ENCODE measurements at regions not wholly inside any gene's neighbourhood (a gene's known extent, or its start where the extent isn't known, plus 50 kb on each side); places are given as distances from the start of the nearest gene placed in this dataset.

DNA sequence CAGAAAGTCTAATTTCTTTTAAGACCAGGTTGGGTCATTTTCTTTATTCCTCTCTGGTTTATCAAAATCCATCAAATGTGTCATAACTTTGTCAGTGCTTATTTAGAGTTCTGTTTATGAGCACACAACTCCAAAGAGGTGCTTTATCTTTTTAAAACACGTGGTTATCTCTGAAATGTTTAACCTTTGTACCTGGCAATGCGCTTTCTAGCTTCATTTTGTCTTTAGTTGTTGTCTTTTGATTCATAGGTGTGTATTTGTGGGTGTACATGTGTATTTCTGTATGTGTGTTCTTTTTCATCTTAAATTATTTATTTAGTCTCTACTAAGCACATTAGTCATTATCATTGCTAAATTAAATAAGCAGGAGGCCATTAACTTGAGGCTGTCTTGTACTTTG, 251.4 kb downstream of the JRKL start (continued):
- no peak for TF ChIP-seq E4F1 (IDR thresholded peaks at IDR 0.05; ENCODE audit: borderline replicate concordance, partially characterized antibody)
- no peak for TF ChIP-seq TAF1 (IDR thresholded peaks at IDR 0.05; ENCODE audit: borderline replicate concordance, low read depth, low read length)
- no peak for TF ChIP-seq EP300 (IDR thresholded peaks at IDR 0.05; ENCODE audit: borderline replicate concordance in 1 of 2, control insufficient read depth in 1 of 2, low read depth in 2 of 2, low read length in 2 of 2)

GRCh38 chr11:96642583-96642982, 252.8 kb downstream of the JRKL start:
- H3K27me3 ChIP-seq (replicated peaks in 1 of 2; ENCODE audit: control insufficient read depth in 2 of 2, insufficient read depth in 2 of 2, low read length in 1 of 2), result no peaks in the 10 kb centered on the region
- H3K4me2 ChIP-seq (ENCODE audit: control insufficient read depth, insufficient read depth), result no peak overlapping the region
- CTCF ChIA-PET, result interaction anchor here (1.5 kb wide), 1 partner anchor 10 kb away, joined by 5 read pairs; no protein-coding TSS in a partner anchor
- SMC1A ChIA-PET (ENCODE audit: uncharacterized antibody, unreplicated experiment), result no interaction called here
- no peak overlapping the region for H3K4me3 ChIP-seq
- no peak for DNase-seq (ENCODE audit: low read depth, low spot score)
- no peaks in the 10 kb centered on the region for H3K4me1 ChIP-seq (ENCODE audit: control insufficient read depth, insufficient read depth, low read length)
- H3K27ac ChIP-seq (ENCODE audit: control insufficient read depth, insufficient read depth), result no peak overlapping the region
- POLR2A ChIA-PET, result no interaction called here
- 32% methylated on average over 1 of the region's 1 CpG for WGBS (ENCODE audit: insufficient coverage, insufficient replicate concordance, low lambda C conversion rate, missing lambda C conversion rate)
- H2AFZ ChIP-seq (ENCODE audit: control insufficient read depth, low read depth, low read length), result no peak overlapping the region
- intact Hi-C loops (cut with micrococcal nuclease; ENCODE audit: unreplicated experiment), result no loop called here
- RAD21 ChIA-PET (ENCODE audit: unreplicated experiment), result interaction anchor here (1.2 kb wide), 1 partner anchor 179 kb away, joined by 3 read pairs; no protein-coding TSS in a partner anchor
- no peak overlapping the region for H3K9ac ChIP-seq (ENCODE audit: control insufficient read depth, insufficient read depth, low read length)
- no TSS peak for BruUV-seq (replicated peaks)
- no peak for ATAC-seq
- no peak for TF ChIP-seq MYC (IDR thresholded peaks at IDR 0.05; ENCODE audit: insufficient read depth, insufficient read length, insufficient replicate concordance, low read length, severe bottlenecking)
- TF ChIP-seq, protein P1, sequence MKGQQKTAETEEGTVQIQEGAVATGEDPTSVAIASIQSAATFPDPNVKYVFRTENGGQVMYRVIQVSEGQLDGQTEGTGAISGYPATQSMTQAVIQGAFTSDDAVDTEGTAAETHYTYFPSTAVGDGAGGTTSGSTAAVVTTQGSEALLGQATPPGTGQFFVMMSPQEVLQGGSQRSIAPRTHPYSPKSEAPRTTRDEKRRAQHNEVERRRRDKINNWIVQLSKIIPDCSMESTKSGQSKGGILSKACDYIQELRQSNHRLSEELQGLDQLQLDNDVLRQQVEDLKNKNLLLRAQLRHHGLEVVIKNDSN (IDR thresholded peaks at IDR 0.05; ENCODE audit: borderline replicate concordance, extremely low read length, insufficient read depth, low read depth, low read length), result no peak
- no peak for TF ChIP-seq NR2F1 (conservative IDR thresholded peaks at IDR 0.05)
- no peak for TF ChIP-seq TAF1 (IDR thresholded peaks at IDR 0.05; ENCODE audit: borderline replicate concordance, low read depth, low read length)
- H4K20me1 ChIP-seq (ENCODE audit: control insufficient read depth, insufficient read depth), result no peaks in the 10 kb centered on the region
- H3K79me2 ChIP-seq (ENCODE audit: control insufficient read depth, insufficient read depth, low read length), result no peaks in the 10 kb centered on the region
- H3K9me3 ChIP-seq (replicated peaks; ENCODE audit: control insufficient read depth, insufficient read depth, low read length), result no peaks in the 10 kb centered on the region
- in situ Hi-C loops (cut with MboI), result no loop called here
- H3K36me3 ChIP-seq (ENCODE audit: control insufficient read depth in 2 of 2, insufficient read depth in 2 of 2, low read length in 1 of 2), result no peaks in the 10 kb centered on the region
- no peak for FAIRE-seq

Measured in GM12878 (cell line).